SK-N-SH (cell line): ENCODE measurements at regions not wholly inside any gene's neighbourhood (a gene's known extent, or its start where the extent isn't known, plus 50 kb on each side); places are given as distances from the start of the nearest gene placed in this dataset.

Experiments
- EP300 ChIP-seq, 2 experiments: IDR thresholded peaks; 2 replicates each; pipeline versions ENCODE4 v1.4.0 to v1.6.1; 2012; ENCODE audit warnings: borderline replicate concordance in 1 of 2, low read depth in 1 of 2, low read length in 1 of 2
- GABPA ChIP-seq: IDR thresholded peaks from 2 replicates; pipeline ENCODE4 v1.4.0; 2012; ENCODE audit warnings: low read depth, mild to moderate bottlenecking
- JUND ChIP-seq: IDR thresholded peaks from 2 replicates; pipeline ENCODE4 v1.4.0; 2012
- POLR2AphosphoS5 ChIP-seq: IDR thresholded peaks from 2 replicates; pipeline ENCODE4 v1.6.1; 2012; ENCODE audit warnings: low read depth, low read length
- TAF1 ChIP-seq: IDR thresholded peaks from 2 replicates; pipeline ENCODE4 v1.6.1; 2012; ENCODE audit warnings: low read depth, mild to moderate bottlenecking, low read length, moderate library complexity, borderline replicate concordance
- TCF12 ChIP-seq: IDR thresholded peaks from 2 replicates; pipeline ENCODE4 v1.4.0; 2012
- TF ChIP-seq, protein P1 (sequence below): fragments of 200-600 bp; sonication (generic); IDR thresholded peaks from 2 replicates; pipeline ENCODE4 v1.6.1; 2017; ENCODE audit warnings: antibody characterized with exemption, mild to moderate bottlenecking, moderate library complexity
- TF ChIP-seq, protein P2 (sequence below): IDR thresholded peaks from 2 replicates; pipeline ENCODE4 v1.4.0; 2012; ENCODE audit warnings: low read depth

DNA sequence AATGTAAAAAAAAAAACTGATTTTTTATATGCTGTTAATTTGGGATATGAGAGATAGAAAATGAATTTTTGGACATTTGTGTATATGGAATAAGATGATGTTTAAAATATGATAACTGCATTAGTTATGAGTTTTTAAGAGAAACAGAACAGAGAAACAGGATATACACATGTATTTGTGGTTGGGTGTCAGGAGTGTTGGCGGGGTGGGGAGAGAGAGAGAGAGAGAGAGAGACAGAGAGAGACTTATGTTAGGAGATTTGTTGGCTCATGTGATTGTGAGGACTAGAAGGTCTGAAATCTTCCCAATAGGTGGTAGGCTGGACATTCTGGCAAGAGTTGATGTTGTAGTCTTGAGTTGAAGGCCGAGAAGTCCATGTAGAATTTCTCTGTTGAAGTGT, 1121.6 kb upstream of the GBE1 start:
- TF ChIP-seq GABPA (no peak), TCF12 (no peak), EP300 (IDR thresholded peaks at IDR 0.05; ENCODE audit: borderline replicate concordance in 1 of 2, low read depth in 1 of 2, low read length in 1 of 2) (no peak), POLR2AphosphoS5 (no peak), TAF1 (no peak), JUND (no peak)
- TF ChIP-seq, protein P1, sequence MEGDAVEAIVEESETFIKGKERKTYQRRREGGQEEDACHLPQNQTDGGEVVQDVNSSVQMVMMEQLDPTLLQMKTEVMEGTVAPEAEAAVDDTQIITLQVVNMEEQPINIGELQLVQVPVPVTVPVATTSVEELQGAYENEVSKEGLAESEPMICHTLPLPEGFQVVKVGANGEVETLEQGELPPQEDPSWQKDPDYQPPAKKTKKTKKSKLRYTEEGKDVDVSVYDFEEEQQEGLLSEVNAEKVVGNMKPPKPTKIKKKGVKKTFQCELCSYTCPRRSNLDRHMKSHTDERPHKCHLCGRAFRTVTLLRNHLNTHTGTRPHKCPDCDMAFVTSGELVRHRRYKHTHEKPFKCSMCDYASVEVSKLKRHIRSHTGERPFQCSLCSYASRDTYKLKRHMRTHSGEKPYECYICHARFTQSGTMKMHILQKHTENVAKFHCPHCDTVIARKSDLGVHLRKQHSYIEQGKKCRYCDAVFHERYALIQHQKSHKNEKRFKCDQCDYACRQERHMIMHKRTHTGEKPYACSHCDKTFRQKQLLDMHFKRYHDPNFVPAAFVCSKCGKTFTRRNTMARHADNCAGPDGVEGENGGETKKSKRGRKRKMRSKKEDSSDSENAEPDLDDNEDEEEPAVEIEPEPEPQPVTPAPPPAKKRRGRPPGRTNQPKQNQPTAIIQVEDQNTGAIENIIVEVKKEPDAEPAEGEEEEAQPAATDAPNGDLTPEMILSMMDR, result no peak
- TF ChIP-seq, protein P2, sequence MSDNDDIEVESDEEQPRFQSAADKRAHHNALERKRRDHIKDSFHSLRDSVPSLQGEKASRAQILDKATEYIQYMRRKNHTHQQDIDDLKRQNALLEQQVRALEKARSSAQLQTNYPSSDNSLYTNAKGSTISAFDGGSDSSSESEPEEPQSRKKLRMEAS, result no peak
